ENCODE measurements at regions not wholly inside any gene's neighbourhood (a gene's known extent, or its start where the extent isn't known, plus 50 kb on each side); places are given as distances from the start of the nearest gene placed in this dataset.

GRCh38 chr2:238994432-238994831, 146.5 kb downstream of the TWIST2 start:
- Mint-ChIP-seq H3K36me3 (no peaks in the 10 kb centered on the region), H3K9me3 (peaks cover 8% of the 10 kb centered on the region), H3K27me3 (peaks cover 6% of the 10 kb centered on the region), H3K4me3 (no peak overlapping the region), H3K27ac (no peak overlapping the region), H3K4me1 (no peaks in the 10 kb centered on the region)
- DNase-seq (ENCODE audit: low spot score in 2 of 2) (no peak), ATAC-seq (ENCODE audit: low read depth) (no peak)

GRCh38 chr2:238994876-238995275, 147.0 kb downstream of the TWIST2 start:
- ATAC-seq (ENCODE audit: low read depth): no peak
- DNase-seq (ENCODE audit: low spot score in 2 of 2): no peak
- no peak overlapping the region for H3K27ac Mint-ChIP-seq
- peaks cover 6% of the 10 kb centered on the region for H3K27me3 Mint-ChIP-seq
- H3K4me3 Mint-ChIP-seq: no peak overlapping the region
- H3K4me1 Mint-ChIP-seq: no peaks in the 10 kb centered on the region
- H3K9me3 Mint-ChIP-seq: peaks cover 8% of the 10 kb centered on the region
- no peaks in the 10 kb centered on the region for H3K36me3 Mint-ChIP-seq

- DNase-seq (ENCODE audit: low spot score in 2 of 2) (no peak), ATAC-seq (ENCODE audit: low read depth) (no peak)
- H3K27me3 Mint-ChIP-seq: peaks cover 6% of the 10 kb centered on the region
- H3K9me3 Mint-ChIP-seq: peaks cover 8% of the 10 kb centered on the region
- no peak overlapping the region for H3K27ac Mint-ChIP-seq
- no peak overlapping the region for H3K4me3 Mint-ChIP-seq
- H3K36me3 Mint-ChIP-seq: no peaks in the 10 kb centered on the region
- H3K4me1 Mint-ChIP-seq: no peaks in the 10 kb centered on the region
Observed at GRCh38 chr2:238995634-238996033, 147.7 kb downstream of the TWIST2 start.

GRCh38 chr2:238996331-238997136, 148.6 kb downstream of the TWIST2 start:
- Mint-ChIP-seq H3K4me1 (no peaks in the 10 kb centered on the region), H3K9me3 (peaks cover 10% of the 10 kb centered on the region), H3K36me3 (no peaks in the 10 kb centered on the region), H3K27ac (no peak overlapping the region), H3K4me3 (no peak overlapping the region), H3K27me3 (peaks cover 3% of the 10 kb centered on the region)
- DNase-seq (ENCODE audit: low spot score in 2 of 2): no peak
- ATAC-seq (ENCODE audit: low read depth): no peak

DNA sequence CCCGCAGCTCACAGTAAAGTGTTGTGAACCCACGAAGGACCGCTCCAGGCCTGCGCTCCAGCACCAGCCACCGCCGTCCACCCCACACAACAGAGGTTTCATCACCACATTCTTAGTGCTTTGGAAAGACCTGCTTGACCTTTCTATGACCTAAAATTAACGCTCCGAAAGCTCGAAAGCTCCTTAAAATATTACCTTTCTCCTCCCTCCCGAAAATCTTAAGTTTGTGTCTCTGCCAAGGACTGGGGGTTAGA, 149.2 kb downstream of the TWIST2 start:
- H3K27me3 Mint-ChIP-seq: peaks cover 5% of the 10 kb centered on the region
- H3K9me3 Mint-ChIP-seq: peaks cover 12% of the 10 kb centered on the region
- H3K4me1 Mint-ChIP-seq: no peaks in the 10 kb centered on the region
- no peak overlapping the region for H3K4me3 Mint-ChIP-seq
- no peak overlapping the region for H3K27ac Mint-ChIP-seq
- ATAC-seq (ENCODE audit: low read depth) (no peak), DNase-seq (ENCODE audit: low spot score in 2 of 2) (no peak)
- H3K36me3 Mint-ChIP-seq: no peaks in the 10 kb centered on the region

DNA sequence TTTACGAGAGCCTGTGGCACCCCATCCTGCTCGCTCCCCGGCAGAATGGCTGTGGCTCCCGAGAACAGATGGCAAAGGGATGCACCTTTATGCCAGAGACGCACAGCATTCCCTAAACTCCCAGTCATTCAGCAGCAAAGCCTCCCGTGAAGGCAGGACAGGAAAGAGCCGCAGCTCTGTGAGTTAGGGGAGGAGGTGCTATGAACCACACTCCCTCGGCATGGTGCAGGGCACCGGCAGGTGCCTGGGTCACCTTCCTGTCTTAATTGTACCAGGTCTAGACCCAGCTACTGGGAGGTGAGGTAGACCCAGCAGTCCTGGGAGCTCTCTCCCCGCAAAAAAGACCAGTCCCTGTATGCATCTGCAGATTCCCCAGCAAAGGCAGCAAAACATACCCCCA, 149.8 kb downstream of the TWIST2 start:
- peaks cover 7% of the 10 kb centered on the region for H3K27me3 Mint-ChIP-seq
- no peaks in the 10 kb centered on the region for H3K36me3 Mint-ChIP-seq
- H3K4me3 Mint-ChIP-seq: no peak overlapping the region
- no peak for DNase-seq (ENCODE audit: low spot score in 2 of 2)
- no peak overlapping the region for H3K27ac Mint-ChIP-seq
- no peak for ATAC-seq (ENCODE audit: low read depth)
- peaks cover 15% of the 10 kb centered on the region for H3K9me3 Mint-ChIP-seq
- H3K4me1 Mint-ChIP-seq: no peaks in the 10 kb centered on the region

All from memory B cell (primary cell).